Gastroesophageal sphincter (tissue), 3 donors: ENCODE measurements at regions not wholly inside any gene's neighbourhood (a gene's known extent, or its start where the extent isn't known, plus 50 kb on each side); places are given as distances from the start of the nearest gene placed in this dataset.

Source experiments
- CTCF ChIP-seq, 4 experiments: fragments of 200-600 bp in 2 of 4; fragments of 450-650 bp in 2 of 4; sonication (generic) in 1 of 4; IDR thresholded peaks; one replicate each; pipeline ENCODE4 v1.5.1; 2017 to 2019; ENCODE audit warnings: antibody characterized with exemption in 4 of 4, mild to moderate bottlenecking in 2 of 4, moderate library complexity in 2 of 4
- POLR2A ChIP-seq, 2 donors: fragments of 450-650 bp; IDR thresholded peaks; one replicate each; pipeline ENCODE4 v1.6.1; 2017; ENCODE audit warnings: antibody characterized with exemption in 2 of 2, mild to moderate bottlenecking in 2 of 2, moderate library complexity in 1 of 2

GRCh38 chr3:103794656-103795055 is 1359.8 kb downstream of the ZPLD1 start:
- TF ChIP-seq CTCF (IDR thresholded peaks at IDR 0.05): no peak
- no peak for TF ChIP-seq POLR2A (IDR thresholded peaks at IDR 0.05)
